ENCODE measurements at regions not wholly inside any gene's neighbourhood (a gene's known extent, or its start where the extent isn't known, plus 50 kb on each side); places are given as distances from the start of the nearest gene placed in this dataset.

DNA sequence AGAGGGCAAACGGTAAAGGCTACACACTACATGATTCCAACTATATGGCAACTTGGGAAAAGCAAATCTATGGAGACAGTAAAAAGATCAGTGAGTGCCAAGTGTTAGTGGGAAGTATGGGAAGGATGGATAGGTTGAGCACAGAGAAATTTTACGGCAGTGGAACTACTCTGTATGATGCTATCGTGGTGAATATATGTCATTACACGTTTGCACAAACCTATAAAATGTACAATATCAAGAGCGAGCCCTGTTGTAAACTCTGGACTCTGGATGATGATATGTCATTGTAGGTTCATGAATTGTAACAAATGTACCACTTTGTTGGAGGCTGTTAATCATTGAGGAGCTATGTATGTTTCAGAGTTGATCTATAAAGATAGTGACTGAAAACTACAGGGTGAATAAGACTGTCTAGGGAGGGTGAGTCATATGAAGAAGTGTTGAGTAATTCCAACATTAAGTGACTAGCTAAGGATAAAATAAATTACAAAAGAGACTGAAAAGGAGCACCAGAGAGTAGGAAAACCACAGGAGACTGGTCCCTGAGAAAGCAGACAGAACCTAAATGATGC, 349.2 kb upstream of the LMO3 start:
- no peak for ATAC-seq
- no peak for TF ChIP-seq ARNTL (CRISPR knock-in tag; IDR thresholded peaks at IDR 0.05; ENCODE audit: borderline replicate concordance, low read depth)
- TF ChIP-seq TCF4 (CRISPR knock-in tag; IDR thresholded peaks at IDR 0.05; ENCODE audit: borderline replicate concordance): no peak
- TF ChIP-seq PPARA (CRISPR knock-in tag; IDR thresholded peaks at IDR 0.05; ENCODE audit: borderline replicate concordance): no peak

DNA sequence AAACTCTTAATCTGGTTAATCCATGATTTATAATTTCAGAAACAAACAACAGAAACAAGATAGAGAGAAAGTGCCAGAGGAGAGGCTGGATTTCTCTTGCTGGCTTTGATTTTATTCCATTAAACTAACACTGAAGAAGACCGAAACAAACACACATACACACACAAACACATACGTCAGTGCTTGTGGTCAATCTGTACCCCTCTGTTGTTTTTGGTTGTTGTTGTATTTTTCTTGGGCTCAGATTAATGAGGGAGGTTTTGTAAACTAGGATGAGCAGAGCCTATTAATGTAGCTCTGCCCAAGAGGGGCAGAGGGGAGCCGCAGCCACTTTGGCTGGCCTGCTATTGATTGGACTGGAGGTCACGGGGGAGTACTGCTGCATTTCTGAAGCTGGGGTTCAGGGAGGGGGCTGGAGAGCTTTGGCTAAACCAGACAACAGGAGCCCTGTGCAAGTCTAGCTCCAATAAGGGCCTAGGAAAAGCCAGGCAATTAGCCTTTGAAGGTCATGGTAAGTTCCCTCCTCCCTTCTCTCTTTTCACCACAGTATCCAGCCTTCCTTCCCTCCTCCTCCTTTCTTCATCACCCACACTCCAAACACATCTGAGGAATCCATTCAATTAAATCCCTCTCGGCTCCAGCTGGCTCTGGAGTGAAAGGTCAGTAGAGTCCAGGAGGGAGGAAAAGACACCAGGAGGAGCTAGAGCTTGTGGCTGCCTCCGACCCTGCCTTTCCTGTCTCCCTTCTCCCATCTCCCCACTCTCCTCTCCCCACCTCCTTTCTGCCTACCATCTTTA, 344.1 kb upstream of the LMO3 start:
- no peak for TF ChIP-seq ISL1 (CRISPR knock-in tag; IDR thresholded peaks at IDR 0.05)
- TF ChIP-seq, protein P1, sequence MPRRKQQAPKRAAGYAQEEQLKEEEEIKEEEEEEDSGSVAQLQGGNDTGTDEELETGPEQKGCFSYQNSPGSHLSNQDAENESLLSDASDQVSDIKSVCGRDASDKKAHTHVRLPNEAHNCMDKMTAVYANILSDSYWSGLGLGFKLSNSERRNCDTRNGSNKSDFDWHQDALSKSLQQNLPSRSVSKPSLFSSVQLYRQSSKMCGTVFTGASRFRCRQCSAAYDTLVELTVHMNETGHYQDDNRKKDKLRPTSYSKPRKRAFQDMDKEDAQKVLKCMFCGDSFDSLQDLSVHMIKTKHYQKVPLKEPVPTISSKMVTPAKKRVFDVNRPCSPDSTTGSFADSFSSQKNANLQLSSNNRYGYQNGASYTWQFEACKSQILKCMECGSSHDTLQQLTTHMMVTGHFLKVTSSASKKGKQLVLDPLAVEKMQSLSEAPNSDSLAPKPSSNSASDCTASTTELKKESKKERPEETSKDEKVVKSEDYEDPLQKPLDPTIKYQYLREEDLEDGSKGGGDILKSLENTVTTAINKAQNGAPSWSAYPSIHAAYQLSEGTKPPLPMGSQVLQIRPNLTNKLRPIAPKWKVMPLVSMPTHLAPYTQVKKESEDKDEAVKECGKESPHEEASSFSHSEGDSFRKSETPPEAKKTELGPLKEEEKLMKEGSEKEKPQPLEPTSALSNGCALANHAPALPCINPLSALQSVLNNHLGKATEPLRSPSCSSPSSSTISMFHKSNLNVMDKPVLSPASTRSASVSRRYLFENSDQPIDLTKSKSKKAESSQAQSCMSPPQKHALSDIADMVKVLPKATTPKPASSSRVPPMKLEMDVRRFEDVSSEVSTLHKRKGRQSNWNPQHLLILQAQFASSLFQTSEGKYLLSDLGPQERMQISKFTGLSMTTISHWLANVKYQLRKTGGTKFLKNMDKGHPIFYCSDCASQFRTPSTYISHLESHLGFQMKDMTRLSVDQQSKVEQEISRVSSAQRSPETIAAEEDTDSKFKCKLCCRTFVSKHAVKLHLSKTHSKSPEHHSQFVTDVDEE (CRISPR knock-in tag; IDR thresholded peaks at IDR 0.05): no peak
- TF ChIP-seq ZNF8 (CRISPR knock-in tag; IDR thresholded peaks at IDR 0.05): no peak
- TF ChIP-seq, protein P2, sequence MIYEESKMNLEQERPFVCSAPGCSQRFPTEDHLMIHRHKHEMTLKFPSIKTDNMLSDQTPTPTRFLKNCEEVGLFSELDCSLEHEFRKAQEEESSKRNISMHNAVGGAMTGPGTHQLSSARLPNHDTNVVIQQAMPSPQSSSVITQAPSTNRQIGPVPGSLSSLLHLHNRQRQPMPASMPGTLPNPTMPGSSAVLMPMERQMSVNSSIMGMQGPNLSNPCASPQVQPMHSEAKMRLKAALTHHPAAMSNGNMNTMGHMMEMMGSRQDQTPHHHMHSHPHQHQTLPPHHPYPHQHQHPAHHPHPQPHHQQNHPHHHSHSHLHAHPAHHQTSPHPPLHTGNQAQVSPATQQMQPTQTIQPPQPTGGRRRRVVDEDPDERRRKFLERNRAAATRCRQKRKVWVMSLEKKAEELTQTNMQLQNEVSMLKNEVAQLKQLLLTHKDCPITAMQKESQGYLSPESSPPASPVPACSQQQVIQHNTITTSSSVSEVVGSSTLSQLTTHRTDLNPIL (CRISPR knock-in tag; IDR thresholded peaks at IDR 0.05; ENCODE audit: low read depth): no peak
- no peak for TF ChIP-seq PPARA (CRISPR knock-in tag; IDR thresholded peaks at IDR 0.05; ENCODE audit: borderline replicate concordance)
- no peak for TF ChIP-seq ZFP3 (CRISPR knock-in tag; IDR thresholded peaks at IDR 0.05)
- no peak for TF ChIP-seq ZFP30 (CRISPR knock-in tag; IDR thresholded peaks at IDR 0.05)
- TF ChIP-seq TCF4 (CRISPR knock-in tag; IDR thresholded peaks at IDR 0.05; ENCODE audit: borderline replicate concordance): no peak
- no peak for TF ChIP-seq OSR1 (CRISPR knock-in tag; IDR thresholded peaks at IDR 0.05)
- no peak for TF ChIP-seq GLIS3 (CRISPR knock-in tag; IDR thresholded peaks at IDR 0.05)
- no peak for TF ChIP-seq TOX (CRISPR knock-in tag; IDR thresholded peaks at IDR 0.05; ENCODE audit: borderline replicate concordance)
- no peak for TF ChIP-seq ZNF70 (CRISPR knock-in tag; IDR thresholded peaks at IDR 0.05)
- ATAC-seq: no peak

DNA sequence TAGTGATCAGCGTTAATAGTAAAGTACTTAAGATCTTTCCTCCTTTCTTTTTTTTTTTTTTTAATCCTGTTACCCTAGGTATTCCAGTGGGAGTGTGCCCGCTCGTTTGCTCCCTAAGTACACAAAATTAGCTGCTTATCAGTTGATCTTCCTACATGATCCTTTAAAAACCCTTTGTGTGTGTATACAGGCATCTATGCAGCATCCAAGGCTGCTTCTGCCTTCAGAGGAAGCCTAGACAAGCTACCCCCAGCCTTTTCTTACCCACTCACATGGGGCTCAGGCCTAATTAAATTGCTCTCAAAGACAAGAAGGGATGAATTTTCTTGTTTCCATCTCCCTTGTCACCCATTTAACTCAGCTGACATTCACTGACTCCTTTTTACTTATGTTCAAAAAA, 343.4 kb upstream of the LMO3 start:
- no peak for TF ChIP-seq TOX (CRISPR knock-in tag; IDR thresholded peaks at IDR 0.05; ENCODE audit: borderline replicate concordance)
- TF ChIP-seq, protein P3, sequence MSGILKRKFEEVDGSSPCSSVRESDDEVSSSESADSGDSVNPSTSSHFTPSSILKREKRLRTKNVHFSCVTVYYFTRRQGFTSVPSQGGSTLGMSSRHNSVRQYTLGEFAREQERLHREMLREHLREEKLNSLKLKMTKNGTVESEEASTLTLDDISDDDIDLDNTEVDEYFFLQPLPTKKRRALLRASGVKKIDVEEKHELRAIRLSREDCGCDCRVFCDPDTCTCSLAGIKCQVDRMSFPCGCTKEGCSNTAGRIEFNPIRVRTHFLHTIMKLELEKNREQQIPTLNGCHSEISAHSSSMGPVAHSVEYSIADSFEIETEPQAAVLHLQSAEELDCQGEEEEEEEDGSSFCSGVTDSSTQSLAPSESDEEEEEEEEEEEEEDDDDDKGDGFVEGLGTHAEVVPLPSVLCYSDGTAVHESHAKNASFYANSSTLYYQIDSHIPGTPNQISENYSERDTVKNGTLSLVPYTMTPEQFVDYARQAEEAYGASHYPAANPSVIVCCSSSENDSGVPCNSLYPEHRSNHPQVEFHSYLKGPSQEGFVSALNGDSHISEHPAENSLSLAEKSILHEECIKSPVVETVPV (CRISPR knock-in tag; IDR thresholded peaks at IDR 0.05): no peak
- TF ChIP-seq, protein P1 (CRISPR knock-in tag; IDR thresholded peaks at IDR 0.05): no peak
- TF ChIP-seq BACH2 (CRISPR knock-in tag; IDR thresholded peaks at IDR 0.05; ENCODE audit: borderline replicate concordance): no peak
- TF ChIP-seq ESRRG (CRISPR knock-in tag; IDR thresholded peaks at IDR 0.05): no peak
- TF ChIP-seq ZC3H10 (CRISPR knock-in tag; IDR thresholded peaks at IDR 0.05): no peak
- no peak for TF ChIP-seq CSDC2 (CRISPR knock-in tag; IDR thresholded peaks at IDR 0.05)
- TF ChIP-seq GLIS3 (CRISPR knock-in tag; IDR thresholded peaks at IDR 0.05): no peak
- TF ChIP-seq RARB (CRISPR knock-in tag; IDR thresholded peaks at IDR 0.05): no peak
- no peak for TF ChIP-seq SNAI2 (CRISPR knock-in tag; IDR thresholded peaks at IDR 0.05)
- no peak for TF ChIP-seq ZNF565 (CRISPR knock-in tag; conservative IDR thresholded peaks at IDR 0.05; ENCODE audit: low read depth)
- TF ChIP-seq TCF4 (CRISPR knock-in tag; IDR thresholded peaks at IDR 0.05; ENCODE audit: borderline replicate concordance): no peak
- TF ChIP-seq, protein P2 (CRISPR knock-in tag; IDR thresholded peaks at IDR 0.05; ENCODE audit: low read depth): no peak
- no peak for TF ChIP-seq ARNTL (CRISPR knock-in tag; IDR thresholded peaks at IDR 0.05; ENCODE audit: borderline replicate concordance, low read depth)
- no peak for TF ChIP-seq ZNF8 (CRISPR knock-in tag; IDR thresholded peaks at IDR 0.05)
- no peak for TF ChIP-seq PPARA (CRISPR knock-in tag; IDR thresholded peaks at IDR 0.05; ENCODE audit: borderline replicate concordance)
- no peak for TF ChIP-seq ISL1 (CRISPR knock-in tag; IDR thresholded peaks at IDR 0.05)
- TF ChIP-seq ZNF70 (CRISPR knock-in tag; IDR thresholded peaks at IDR 0.05): no peak
- no peak for ATAC-seq

All from SK-N-SH treated with all-trans-retinoic acid at 6 μM for 48 hours (cell line).